ENCODE measurements at regions not wholly inside any gene's neighbourhood (a gene's known extent, or its start where the extent isn't known, plus 50 kb on each side); places are given as distances from the start of the nearest gene placed in this dataset.

DNA sequence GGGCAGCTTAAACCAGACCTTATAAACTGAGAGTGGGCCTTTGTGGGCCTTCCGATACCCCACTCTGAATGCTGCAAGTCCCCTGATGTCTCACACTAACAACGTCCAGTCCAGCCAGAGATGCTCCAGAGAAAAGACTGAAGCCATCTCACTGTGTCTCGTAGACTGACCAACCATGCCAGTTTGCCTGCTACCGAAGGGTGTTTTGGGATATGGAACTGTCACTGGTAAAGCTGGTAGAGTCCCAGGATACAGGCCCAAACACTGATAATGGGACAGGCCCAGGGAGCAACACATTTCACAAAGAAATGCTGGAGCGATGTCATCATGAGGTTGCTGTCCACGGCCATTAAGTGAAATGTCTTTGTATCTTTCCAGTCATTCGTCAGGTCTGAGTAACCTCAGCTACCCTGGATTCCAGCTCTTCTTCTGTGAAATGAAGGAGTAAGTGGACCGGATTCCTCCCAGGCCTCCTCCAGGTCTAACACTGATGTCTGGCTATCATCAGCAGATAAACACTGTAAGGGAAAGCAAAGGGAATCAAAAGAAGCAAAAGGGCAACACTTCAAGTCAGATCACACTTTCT is 81.6 kb downstream of the SLC5A7 start:
- TF ChIP-seq POLR2A (IDR thresholded peaks at IDR 0.05) (no peak), EP300 (IDR thresholded peaks at IDR 0.05) (no peak)
- TF ChIP-seq, protein P1, sequence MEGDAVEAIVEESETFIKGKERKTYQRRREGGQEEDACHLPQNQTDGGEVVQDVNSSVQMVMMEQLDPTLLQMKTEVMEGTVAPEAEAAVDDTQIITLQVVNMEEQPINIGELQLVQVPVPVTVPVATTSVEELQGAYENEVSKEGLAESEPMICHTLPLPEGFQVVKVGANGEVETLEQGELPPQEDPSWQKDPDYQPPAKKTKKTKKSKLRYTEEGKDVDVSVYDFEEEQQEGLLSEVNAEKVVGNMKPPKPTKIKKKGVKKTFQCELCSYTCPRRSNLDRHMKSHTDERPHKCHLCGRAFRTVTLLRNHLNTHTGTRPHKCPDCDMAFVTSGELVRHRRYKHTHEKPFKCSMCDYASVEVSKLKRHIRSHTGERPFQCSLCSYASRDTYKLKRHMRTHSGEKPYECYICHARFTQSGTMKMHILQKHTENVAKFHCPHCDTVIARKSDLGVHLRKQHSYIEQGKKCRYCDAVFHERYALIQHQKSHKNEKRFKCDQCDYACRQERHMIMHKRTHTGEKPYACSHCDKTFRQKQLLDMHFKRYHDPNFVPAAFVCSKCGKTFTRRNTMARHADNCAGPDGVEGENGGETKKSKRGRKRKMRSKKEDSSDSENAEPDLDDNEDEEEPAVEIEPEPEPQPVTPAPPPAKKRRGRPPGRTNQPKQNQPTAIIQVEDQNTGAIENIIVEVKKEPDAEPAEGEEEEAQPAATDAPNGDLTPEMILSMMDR (IDR thresholded peaks at IDR 0.05): no peak
- H3K27me3 ChIP-seq: no peaks in the 10 kb centered on the region
- H3K4me3 ChIP-seq: no peak overlapping the region
- no peaks in the 10 kb centered on the region for H3K4me1 ChIP-seq
- H3K9me3 ChIP-seq: no peaks in the 10 kb centered on the region
- H3K36me3 ChIP-seq: no peaks in the 10 kb centered on the region
- no peak for DNase-seq (ENCODE audit: low spot score in 2 of 2)
- WGBS, 2 donors: 81 to 85% methylated on average over 8 of the region's 8 CpGs
- H3K27ac ChIP-seq: no peak overlapping the region

DNA sequence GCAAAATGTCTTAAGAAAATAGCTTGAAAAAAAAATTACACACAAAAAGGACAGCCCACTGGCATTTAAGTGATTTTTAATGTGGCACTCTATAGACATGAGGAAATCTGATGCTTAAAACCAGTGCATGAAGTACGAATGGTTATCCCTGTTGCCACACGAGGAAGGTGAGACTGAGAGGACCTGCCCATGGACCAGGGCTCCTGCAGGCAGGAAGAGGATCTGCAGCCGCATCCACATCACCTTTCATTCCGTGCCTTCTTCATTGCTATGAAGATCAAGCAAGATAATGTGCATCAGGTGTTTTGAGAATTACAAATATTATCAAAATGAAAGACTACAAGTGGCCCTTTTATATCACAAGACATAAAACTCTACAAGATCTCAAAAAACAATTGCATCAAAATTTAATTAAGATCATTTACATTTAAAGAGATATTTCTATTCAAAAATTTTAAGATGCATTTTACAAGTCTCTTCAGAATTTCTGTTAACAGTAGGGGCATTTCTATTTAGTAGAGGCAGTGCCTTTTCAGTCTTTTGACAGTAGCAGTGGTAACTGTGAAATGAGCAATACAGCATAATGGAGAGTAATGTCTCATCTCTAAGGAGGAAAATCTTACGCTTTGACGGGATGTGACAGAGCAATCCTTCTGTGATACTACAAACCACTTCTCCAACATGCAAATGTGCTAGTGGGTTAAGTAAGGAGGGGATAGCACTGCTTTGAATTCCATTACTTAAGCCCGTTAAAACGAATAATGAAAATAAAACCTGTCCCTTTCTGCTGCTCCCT is 83.4 kb downstream of the SLC5A7 start:
- H3K4me3 ChIP-seq: no peak overlapping the region
- H3K9me3 ChIP-seq: no peaks in the 10 kb centered on the region
- no peaks in the 10 kb centered on the region for H3K4me1 ChIP-seq
- H3K27me3 ChIP-seq: no peaks in the 10 kb centered on the region
- TF ChIP-seq POLR2A (IDR thresholded peaks at IDR 0.05): no peak
- TF ChIP-seq, protein P1 (IDR thresholded peaks at IDR 0.05): no peak
- no peak for TF ChIP-seq EP300 (IDR thresholded peaks at IDR 0.05)
- H3K36me3 ChIP-seq: no peaks in the 10 kb centered on the region
- no peak for DNase-seq (ENCODE audit: low spot score in 2 of 2)
- H3K27ac ChIP-seq: no peak overlapping the region
- WGBS, 2 donors: 82 to 83% methylated on average over 8 of the region's 8 CpGs

DNA sequence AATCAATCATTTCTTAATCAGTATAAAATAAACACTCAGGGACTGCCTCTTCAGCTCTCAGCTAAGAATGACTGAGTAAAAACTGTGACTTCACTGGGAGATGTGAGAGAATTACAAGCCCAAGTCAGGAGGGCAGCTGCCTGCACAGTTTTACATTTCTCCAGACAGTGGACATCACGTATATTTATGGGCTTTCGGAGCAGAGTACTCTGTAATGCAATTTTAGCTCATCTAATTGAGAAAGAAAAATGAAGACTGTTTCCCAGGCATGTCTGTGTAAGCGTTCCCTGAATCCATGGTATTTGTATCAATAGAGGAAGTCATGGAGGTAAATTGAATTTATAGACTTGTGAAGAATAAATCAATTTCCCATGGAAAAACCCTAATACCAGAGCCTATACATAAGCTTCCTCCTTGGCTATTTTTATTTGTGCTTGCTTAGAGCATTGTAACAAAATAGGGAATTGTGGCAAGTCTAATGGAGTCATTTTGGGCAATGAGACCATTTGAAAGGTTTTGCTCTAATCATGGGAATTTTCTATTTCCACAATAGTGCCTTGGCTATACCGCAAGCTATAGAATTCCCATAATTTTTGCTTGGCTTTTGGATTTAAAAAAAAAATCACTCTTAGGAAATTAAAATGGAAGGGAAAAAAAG is 87.2 kb downstream of the SLC5A7 start:
- Histone ChIP-seq H3K4me3 (no peak overlapping the region), H3K36me3 (no peaks in the 10 kb centered on the region), H3K27ac (no peak overlapping the region), H3K4me1 (no peaks in the 10 kb centered on the region), H3K27me3 (no peaks in the 10 kb centered on the region), H3K9me3 (no peaks in the 10 kb centered on the region)
- 56 to 60% methylated on average over 4 of the region's 4 CpGs for WGBS, 2 donors
- TF ChIP-seq, protein P1 (IDR thresholded peaks at IDR 0.05): no peak
- TF ChIP-seq EP300 (IDR thresholded peaks at IDR 0.05) (no peak), POLR2A (IDR thresholded peaks at IDR 0.05) (no peak)
- DNase-seq (ENCODE audit: low spot score in 2 of 2): no peak

DNA sequence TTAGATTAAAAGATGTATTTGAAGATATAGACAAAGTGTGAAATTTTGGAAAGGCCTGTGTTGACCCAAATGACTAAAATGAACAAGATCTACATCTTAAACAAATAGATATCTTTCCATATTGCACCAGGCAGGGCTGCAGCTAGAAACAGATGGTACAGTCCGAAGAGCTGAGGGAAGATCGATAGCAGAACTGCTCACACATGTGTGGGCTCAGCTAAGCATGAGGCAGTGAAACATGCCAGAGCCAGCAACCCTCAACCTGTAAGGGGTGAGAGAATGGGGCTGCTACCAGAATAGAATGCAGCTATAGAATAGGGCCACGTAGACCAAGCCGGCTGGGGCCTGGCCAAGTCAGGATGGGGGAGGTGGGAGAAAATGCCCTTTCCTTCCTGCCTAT is 87.8 kb downstream of the SLC5A7 start:
- DNase-seq (ENCODE audit: low spot score in 2 of 2): no peak
- H3K4me1 ChIP-seq: no peaks in the 10 kb centered on the region
- no peak overlapping the region for H3K4me3 ChIP-seq
- no peaks in the 10 kb centered on the region for H3K36me3 ChIP-seq
- H3K27ac ChIP-seq: no peak overlapping the region
- TF ChIP-seq POLR2A (IDR thresholded peaks at IDR 0.05): no peak
- no peak for TF ChIP-seq EP300 (IDR thresholded peaks at IDR 0.05)
- TF ChIP-seq, protein P1 (IDR thresholded peaks at IDR 0.05): no peak
- WGBS, 2 donors: 65 to 87% methylated on average over 4 of the region's 4 CpGs
- H3K27me3 ChIP-seq: no peaks in the 10 kb centered on the region
- H3K9me3 ChIP-seq: no peaks in the 10 kb centered on the region

DNA sequence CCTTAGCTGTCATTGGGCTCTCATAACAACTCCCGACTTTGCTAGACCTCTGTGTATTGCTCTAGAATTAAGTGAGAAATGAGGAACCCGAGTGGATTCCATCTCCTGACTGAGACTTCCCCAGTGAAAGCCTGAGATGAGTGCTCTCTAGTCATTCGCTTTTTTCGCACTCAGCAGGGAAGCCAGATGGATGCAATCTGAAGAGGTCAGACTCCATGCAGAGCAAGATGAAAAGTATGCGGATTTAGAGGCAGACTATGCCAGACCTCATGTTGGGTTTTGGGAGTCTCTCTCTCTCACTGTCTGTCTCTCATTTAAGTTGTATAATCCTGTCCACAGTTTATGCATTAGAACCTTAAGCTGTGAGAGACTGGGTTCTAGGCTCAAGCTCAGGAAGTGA is 88.6 kb downstream of the SLC5A7 start:
- peaks cover 0 to under 1% (median 0%) of the 10 kb centered on the region in 4 donors for H3K9me3 ChIP-seq
- no peaks in the 10 kb centered on the region for H3K27me3 ChIP-seq
- no peak for TF ChIP-seq POLR2A (IDR thresholded peaks at IDR 0.05)
- no peak for TF ChIP-seq EP300 (IDR thresholded peaks at IDR 0.05)
- TF ChIP-seq, protein P1 (IDR thresholded peaks at IDR 0.05): no peak
- WGBS, 2 donors: 68 to 71% methylated on average over 5 of the region's 5 CpGs
- H3K27ac ChIP-seq: no peak overlapping the region
- no peak for DNase-seq (ENCODE audit: low spot score in 2 of 2)
- no peak overlapping the region for H3K4me3 ChIP-seq
- H3K4me1 ChIP-seq: no peaks in the 10 kb centered on the region
- H3K36me3 ChIP-seq: no peaks in the 10 kb centered on the region

All from tibial nerve (tissue), 4 donors.